ENCODE measurements at regions not wholly inside any gene's neighbourhood (a gene's known extent, or its start where the extent isn't known, plus 50 kb on each side); places are given as distances from the start of the nearest gene placed in this dataset.

- TF ChIP-seq EZH2 (IDR thresholded peaks at IDR 0.05; ENCODE audit: insufficient read depth, poor library complexity, severe bottlenecking) (no peak), EZH2phosphoT487 (IDR thresholded peaks at IDR 0.05; ENCODE audit: insufficient read depth, low read depth) (no peak)
These were observed 325.4 kb downstream of the PCDH10 start for GRCh38 chr4:133474501-133474900.

Data from GM23248 (cell line).